Adrenal gland (tissue), 9 donors: ENCODE measurements at regions not wholly inside any gene's neighbourhood (a gene's known extent, or its start where the extent isn't known, plus 50 kb on each side); places are given as distances from the start of the nearest gene placed in this dataset.

Source experiments
- DNase-seq, 7 donors: peaks; one replicate each; pipeline ENCODE4 v3.0.0-alpha.2; 2019 to 2020
- H3K27ac ChIP-seq, 5 donors: fragments of 200-600 bp; sonication (generic) in 4 of 5; 1 replicate in 3 of 5; 2 replicates in 2 of 5; pipeline versions ENCODE4 v1.5.1 to v1.8.0; 2016 to 2020; ENCODE audit warnings: mild to moderate bottlenecking in 1 of 5
- H3K27me3 ChIP-seq: fragments of 200-600 bp; 2 replicates; pipeline ENCODE4 v1.8.0; 2021
- H3K36me3 ChIP-seq, 2 donors: fragments of 200-600 bp; replicated peaks in 1 of 2; 1 replicate in 1 of 2; 2 replicates in 1 of 2; pipeline versions ENCODE4 v1.5.1 to v1.8.0; 2018 to 2022
- H3K4me1 ChIP-seq, 2 donors: fragments of 200-600 bp; replicated peaks in 1 of 2; 1 replicate in 1 of 2; 2 replicates in 1 of 2; pipeline versions ENCODE4 v1.5.1 to v1.8.0; 2018 to 2021
- H3K4me3 ChIP-seq, 4 donors: fragments of 200-600 bp; sonication (generic) in 3 of 4; one replicate each; pipeline ENCODE4 v1.5.1; 2016 to 2018
- H3K9me3 ChIP-seq, 3 donors: fragments of 200-600 bp; sonication (generic) in 1 of 3; replicated peaks in 1 of 3; 1 replicate in 2 of 3; 2 replicates in 1 of 3; pipeline versions ENCODE4 v1.5.1 to v1.8.0; 2016 to 2021
- CTCF ChIP-seq, 6 experiments: fragments of 450-650 bp in 4 of 6; fragments of 200-600 bp in 2 of 6; sonication (generic) in 1 of 6; IDR thresholded peaks; 1 replicate in 5 of 6; 2 replicates in 1 of 6; pipeline versions ENCODE4 v1.5.1 to v1.8.0; 2016 to 2021; ENCODE audit warnings: antibody characterized with exemption in 6 of 6, mild to moderate bottlenecking in 2 of 6, moderate library complexity in 1 of 6
- POLR2A ChIP-seq, 2 donors: fragments of 450-650 bp; IDR thresholded peaks; one replicate each; pipeline ENCODE4 v1.6.1; 2017; ENCODE audit warnings: antibody characterized with exemption in 2 of 2, mild to moderate bottlenecking in 2 of 2, moderate library complexity in 1 of 2
- WGBS, 4 donors: extraction: QIAGEN DNeasy Blood & Tissue Kit in 2 of 4; methylation state at CpG; one replicate each; pipeline versions ENCODE4 v1.1.5 to v1.1.7; 2013 to 2017; 5-methylcytosine and 5-hydroxymethylcytosine counted together
- intact Hi-C, 2 donors: fragments of 100-400 bp; cut with DNase I; formaldehyde crosslinking; loops; one replicate each; pipeline versions ENCODE4 v1.14.1 to v1.15.0; 2022 to 2023
- donor health status: healthy with polysubstance abuse.
- donor health status: Bipolar disorder and iron deficiency.
- donor health status: DM: yes; HTN: yes; CAD: no.
- donor health status: DM: no; HTN: no; CAD: no.
- donor health status: DM: no; HTN: no; CAD: no.

DNA sequence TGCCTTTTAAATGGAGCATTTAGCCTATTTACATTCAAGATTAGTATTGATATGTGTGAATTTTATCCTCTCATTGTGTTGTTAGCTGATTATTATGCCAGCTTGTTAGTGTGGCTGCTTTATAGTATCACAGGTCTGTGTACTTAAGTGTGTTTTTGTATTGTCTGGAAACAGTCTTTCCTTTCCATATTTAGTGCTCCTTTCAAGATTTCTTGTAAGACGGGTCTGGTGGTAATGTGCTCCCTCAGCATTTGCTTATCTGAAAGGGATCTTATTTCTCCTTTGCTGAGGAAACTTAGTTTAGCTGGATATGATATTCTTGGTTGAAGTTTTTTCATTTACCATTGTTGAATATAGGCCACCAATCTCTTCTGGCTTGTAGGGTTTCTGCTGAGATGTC is 549.0 kb downstream of the EPHA3 start:
- 61 to 97% (median 64%) methylated on average over 1 of the region's 1 CpG for WGBS, 4 donors
- no peaks in the 10 kb centered on the region for H3K27me3 ChIP-seq

GRCh38 chr3:89679686-89680085 is 572.3 kb downstream of the EPHA3 start:
- H3K27me3 ChIP-seq = no peaks in the 10 kb centered on the region
- no peaks in the 10 kb centered on the region for H3K4me1 ChIP-seq
- H3K27ac ChIP-seq = no peak overlapping the region
- no peaks in the 10 kb centered on the region for H3K9me3 ChIP-seq
- no peak for TF ChIP-seq CTCF (IDR thresholded peaks at IDR 0.05)
- TF ChIP-seq POLR2A (IDR thresholded peaks at IDR 0.05) = no peak
- WGBS, 4 donors = 67 to 80% (median 70%) methylated on average over 3 of the region's 3 CpGs
- DNase-seq = no peak
- intact Hi-C loops = no loop called here
- no peaks in the 10 kb centered on the region for H3K36me3 ChIP-seq
- no peak overlapping the region for H3K4me3 ChIP-seq

More for the DNA sequence above, 549.0 kb downstream of the EPHA3 start:
- intact Hi-C loops = no loop called here
- Histone ChIP-seq H3K4me3 (no peak overlapping the region), H3K9me3 (no peaks in the 10 kb centered on the region), H3K4me1 (no peaks in the 10 kb centered on the region), H3K27ac (no peak overlapping the region), H3K36me3 (no peaks in the 10 kb centered on the region)
- DNase-seq = no peak
- TF ChIP-seq POLR2A (IDR thresholded peaks at IDR 0.05) = no peak
- no peak for TF ChIP-seq CTCF (IDR thresholded peaks at IDR 0.05)

DNA sequence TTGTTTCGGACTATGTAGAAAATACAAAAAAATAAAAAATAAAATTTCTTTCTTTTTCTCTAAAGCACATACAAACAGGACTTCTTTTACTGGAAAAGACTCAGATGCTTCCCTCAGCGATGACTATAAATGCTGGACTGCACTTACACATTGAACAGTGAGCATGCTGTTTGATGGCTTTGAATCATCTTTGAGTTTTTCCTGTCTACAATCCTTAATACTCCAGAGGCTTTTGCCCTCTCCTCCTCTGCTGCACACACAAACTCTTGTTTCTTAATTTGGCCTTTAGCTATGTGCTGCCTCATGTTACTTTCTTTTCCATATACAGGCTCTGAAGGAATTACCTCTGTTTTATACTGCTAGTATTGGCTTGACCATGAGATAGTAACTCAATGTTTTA is 575.1 kb downstream of the EPHA3 start:
- 68 to 84% (median 75%) methylated on average over 2 of the region's 2 CpGs for WGBS, 4 donors
- intact Hi-C loops = no loop called here

DNA sequence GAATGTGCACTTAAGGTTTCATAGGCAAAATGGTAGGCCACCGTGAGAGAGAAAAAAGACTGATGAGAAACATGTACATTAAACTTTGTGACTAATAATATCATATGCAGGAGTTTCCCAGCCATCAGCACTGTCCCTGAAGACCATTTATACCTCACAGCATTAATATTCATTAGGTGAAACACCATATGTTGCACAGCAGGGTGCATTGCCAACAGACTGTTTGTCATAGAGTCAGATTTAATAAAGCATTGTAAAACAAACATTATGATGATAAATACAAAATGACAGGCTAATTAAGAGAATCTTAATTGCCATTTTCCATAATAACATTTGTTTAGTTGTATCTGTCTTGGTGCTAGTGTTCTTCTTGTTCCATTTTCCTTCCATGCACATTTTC is 578.3 kb downstream of the EPHA3 start:
- Histone ChIP-seq H3K4me3 (no peak overlapping the region), H3K27ac (no peak overlapping the region), H3K36me3 (no peaks in the 10 kb centered on the region), H3K9me3 (no peaks in the 10 kb centered on the region), H3K4me1 (no peaks in the 10 kb centered on the region), H3K27me3 (no peaks in the 10 kb centered on the region)
- intact Hi-C loops = no loop called here
- no peak for DNase-seq
- TF ChIP-seq CTCF (IDR thresholded peaks at IDR 0.05) (no peak), POLR2A (IDR thresholded peaks at IDR 0.05) (no peak)
- 58 to 87% (median 77%) methylated on average over 1 of the region's 1 CpG for WGBS, 4 donors

More for the DNA sequence above, 575.1 kb downstream of the EPHA3 start:
- Histone ChIP-seq H3K27ac (no peak overlapping the region), H3K4me1 (no peaks in the 10 kb centered on the region), H3K36me3 (no peaks in the 10 kb centered on the region), H3K4me3 (no peak overlapping the region), H3K9me3 (no peaks in the 10 kb centered on the region), H3K27me3 (no peaks in the 10 kb centered on the region)
- DNase-seq = no peak
- no peak for TF ChIP-seq CTCF (IDR thresholded peaks at IDR 0.05)
- TF ChIP-seq POLR2A (IDR thresholded peaks at IDR 0.05) = no peak
